Bronchial epithelial cell (primary cell): ENCODE measurements at regions not wholly inside any gene's neighbourhood (a gene's known extent, or its start where the extent isn't known, plus 50 kb on each side); places are given as distances from the start of the nearest gene placed in this dataset.

ENCODE experiments used
- DNase-seq: peaks from one replicate; pipeline ENCODE4 v3.0.0-alpha.2; 2010; ENCODE audit warnings: low read depth
- FAIRE-seq: peaks from 2 replicates; lab custom pipeline; 2011; peaks lifted over from hg19 to GRCh38; lab: Jason Lieb, UNC
- H3K27me3 ChIP-seq: 2 replicates; pipeline ENCODE4 v1.5.1; 2011; ENCODE audit warnings: low read length; ENCODE audit not compliant: control insufficient read depth, insufficient read depth
- H3K36me3 ChIP-seq: 2 replicates; pipeline ENCODE4 v1.5.1; 2011; ENCODE audit warnings: low read length; ENCODE audit not compliant: control insufficient read depth, insufficient read depth
- H3K4me3 ChIP-seq: 2 replicates; pipeline ENCODE4 v1.5.1; 2011; ENCODE audit warnings: mild to moderate bottlenecking, low read depth, low read length, control low read depth
- TF ChIP-seq, protein P1 (sequence below): IDR thresholded peaks from 2 replicates; pipeline ENCODE4 v1.5.1; 2011; ENCODE audit warnings: mild to moderate bottlenecking, moderate library complexity, low read length, control low read depth, inconsistent platforms; ENCODE audit not compliant: insufficient read depth, severe bottlenecking

DNA sequence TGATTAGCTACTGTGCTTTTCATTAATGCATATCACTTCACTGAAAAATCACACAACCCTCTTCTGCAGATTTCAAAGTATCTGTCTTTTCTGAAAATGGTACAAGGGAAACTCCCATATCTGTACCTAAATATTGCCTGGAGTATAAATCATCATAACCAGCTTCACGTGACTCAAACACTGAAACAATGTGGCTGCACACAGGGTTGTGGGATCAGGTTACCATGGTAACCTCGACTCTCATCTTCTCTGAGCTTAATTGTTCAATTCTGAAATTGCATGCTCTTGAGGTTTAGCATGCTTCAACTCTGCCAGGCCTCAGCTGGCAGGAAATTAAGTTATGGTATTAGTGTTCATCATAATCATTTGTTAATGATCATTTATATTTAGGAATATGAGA, 77.5 kb upstream of the CPSF6 start:
- Histone ChIP-seq H3K36me3 (no peaks in the 10 kb centered on the region), H3K27me3 (no peaks in the 10 kb centered on the region), H3K4me3 (no peak overlapping the region)
- no peak for FAIRE-seq
- no peak for DNase-seq
- TF ChIP-seq, protein P1, sequence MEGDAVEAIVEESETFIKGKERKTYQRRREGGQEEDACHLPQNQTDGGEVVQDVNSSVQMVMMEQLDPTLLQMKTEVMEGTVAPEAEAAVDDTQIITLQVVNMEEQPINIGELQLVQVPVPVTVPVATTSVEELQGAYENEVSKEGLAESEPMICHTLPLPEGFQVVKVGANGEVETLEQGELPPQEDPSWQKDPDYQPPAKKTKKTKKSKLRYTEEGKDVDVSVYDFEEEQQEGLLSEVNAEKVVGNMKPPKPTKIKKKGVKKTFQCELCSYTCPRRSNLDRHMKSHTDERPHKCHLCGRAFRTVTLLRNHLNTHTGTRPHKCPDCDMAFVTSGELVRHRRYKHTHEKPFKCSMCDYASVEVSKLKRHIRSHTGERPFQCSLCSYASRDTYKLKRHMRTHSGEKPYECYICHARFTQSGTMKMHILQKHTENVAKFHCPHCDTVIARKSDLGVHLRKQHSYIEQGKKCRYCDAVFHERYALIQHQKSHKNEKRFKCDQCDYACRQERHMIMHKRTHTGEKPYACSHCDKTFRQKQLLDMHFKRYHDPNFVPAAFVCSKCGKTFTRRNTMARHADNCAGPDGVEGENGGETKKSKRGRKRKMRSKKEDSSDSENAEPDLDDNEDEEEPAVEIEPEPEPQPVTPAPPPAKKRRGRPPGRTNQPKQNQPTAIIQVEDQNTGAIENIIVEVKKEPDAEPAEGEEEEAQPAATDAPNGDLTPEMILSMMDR: no peak

DNA sequence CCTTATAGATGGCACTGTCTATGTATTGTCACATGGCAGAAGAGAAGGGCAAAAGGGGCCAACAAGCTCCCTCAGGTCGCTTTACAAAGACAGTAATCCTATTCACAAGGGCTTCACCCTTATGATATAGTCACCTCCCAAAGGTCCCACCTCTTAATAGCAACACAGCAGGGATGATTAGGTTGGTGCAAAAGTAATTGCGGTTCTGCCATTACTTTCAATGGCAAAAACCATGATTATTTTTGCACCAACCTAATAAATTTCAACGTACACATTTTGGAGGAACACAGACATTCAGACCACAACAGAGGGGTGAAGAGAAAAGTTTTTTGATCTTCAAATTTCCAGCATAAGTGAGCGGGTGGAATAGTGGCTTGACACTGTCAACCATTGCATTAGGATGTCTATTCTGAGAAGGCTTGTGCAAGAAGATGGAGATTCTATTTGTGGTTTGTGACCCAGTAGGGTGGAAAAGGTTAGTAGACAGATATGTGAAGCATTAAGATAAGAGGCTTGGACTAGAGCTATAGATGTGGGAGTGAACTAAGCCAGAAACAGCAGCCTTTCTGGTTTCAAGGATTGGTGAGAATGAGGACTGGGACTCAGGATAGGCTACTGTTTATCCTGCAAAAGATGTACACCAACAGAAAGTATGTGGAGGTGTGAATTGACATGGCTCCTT, 75.5 kb upstream of the CPSF6 start:
- no peak for DNase-seq
- Histone ChIP-seq H3K36me3 (no peaks in the 10 kb centered on the region), H3K4me3 (no peak overlapping the region), H3K27me3 (no peaks in the 10 kb centered on the region)
- FAIRE-seq: no peak
- TF ChIP-seq, protein P1: no peak

DNA sequence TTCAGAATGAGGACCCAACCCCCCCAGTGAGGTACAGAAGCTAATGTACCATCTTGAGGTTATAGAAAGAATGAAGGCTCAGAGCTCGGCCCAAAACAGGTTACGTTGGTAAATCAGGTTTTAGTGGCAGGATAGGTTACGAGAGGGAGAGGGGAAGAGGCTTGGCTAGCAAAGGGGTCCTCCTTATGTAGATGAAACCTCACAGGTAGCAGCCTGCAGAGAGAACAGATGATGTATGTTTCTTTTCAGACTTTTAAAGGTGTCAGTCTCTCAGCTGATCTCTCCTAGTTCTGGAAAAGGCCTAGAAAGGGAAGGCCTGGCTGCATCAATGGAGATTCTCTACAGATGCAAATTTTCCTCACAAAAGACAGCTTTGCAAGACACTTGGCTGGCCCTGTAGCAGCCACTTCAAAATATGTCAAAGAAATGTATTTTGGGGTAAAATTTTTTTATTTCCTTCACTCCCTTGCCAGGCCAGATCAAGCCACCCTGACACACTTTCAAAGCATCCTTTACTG, 71.7 kb upstream of the CPSF6 start:
- H3K27me3 ChIP-seq: no peaks in the 10 kb centered on the region
- no peak overlapping the region for H3K4me3 ChIP-seq
- TF ChIP-seq, protein P1: no peak
- FAIRE-seq: no peak
- no peak for DNase-seq
- H3K36me3 ChIP-seq: no peaks in the 10 kb centered on the region

DNA sequence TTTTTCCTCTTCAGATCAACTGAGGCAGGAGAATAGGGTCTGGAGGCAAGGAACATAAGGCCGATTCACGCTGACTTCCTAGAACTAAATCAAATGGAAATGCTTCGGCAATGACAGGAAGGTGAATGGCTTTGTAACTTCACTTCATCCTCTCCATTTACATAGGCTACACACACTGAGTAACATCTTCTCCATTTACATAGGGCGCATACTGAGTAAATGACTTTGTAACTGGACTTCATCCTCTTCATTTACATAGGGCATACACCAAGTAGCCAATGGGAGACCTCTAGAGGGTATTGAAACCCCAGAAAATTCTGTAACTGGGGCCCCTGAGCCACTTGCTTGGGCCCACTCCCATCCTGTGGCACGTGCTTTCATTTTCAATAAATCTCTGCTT, 71.0 kb upstream of the CPSF6 start:
- H3K4me3 ChIP-seq: no peak overlapping the region
- no peak for DNase-seq
- FAIRE-seq: no peak
- no peaks in the 10 kb centered on the region for H3K36me3 ChIP-seq
- no peaks in the 10 kb centered on the region for H3K27me3 ChIP-seq
- TF ChIP-seq, protein P1: no peak

DNA sequence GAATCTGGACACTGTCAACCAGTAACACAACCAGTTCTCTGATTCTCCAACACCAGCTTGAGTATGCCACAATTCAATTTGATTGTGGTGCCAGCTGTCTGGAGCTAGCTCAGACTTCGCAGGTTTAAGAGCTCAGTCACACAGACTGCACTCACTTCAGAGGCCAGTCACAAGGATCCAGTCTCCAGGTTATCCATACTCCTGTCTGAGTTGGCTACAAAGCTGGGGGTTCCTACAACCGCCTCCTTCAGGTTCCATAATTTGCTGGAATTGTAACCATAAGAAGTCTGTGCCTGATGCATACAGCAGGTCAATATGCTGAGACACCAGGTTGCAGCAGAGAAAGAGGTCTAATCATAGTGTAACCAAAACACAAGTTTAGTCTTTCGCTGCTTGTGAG, 70.5 kb upstream of the CPSF6 start:
- Histone ChIP-seq H3K27me3 (no peaks in the 10 kb centered on the region), H3K4me3 (no peak overlapping the region), H3K36me3 (no peaks in the 10 kb centered on the region)
- DNase-seq (no peak), FAIRE-seq (no peak)
- TF ChIP-seq, protein P1: no peak

DNA sequence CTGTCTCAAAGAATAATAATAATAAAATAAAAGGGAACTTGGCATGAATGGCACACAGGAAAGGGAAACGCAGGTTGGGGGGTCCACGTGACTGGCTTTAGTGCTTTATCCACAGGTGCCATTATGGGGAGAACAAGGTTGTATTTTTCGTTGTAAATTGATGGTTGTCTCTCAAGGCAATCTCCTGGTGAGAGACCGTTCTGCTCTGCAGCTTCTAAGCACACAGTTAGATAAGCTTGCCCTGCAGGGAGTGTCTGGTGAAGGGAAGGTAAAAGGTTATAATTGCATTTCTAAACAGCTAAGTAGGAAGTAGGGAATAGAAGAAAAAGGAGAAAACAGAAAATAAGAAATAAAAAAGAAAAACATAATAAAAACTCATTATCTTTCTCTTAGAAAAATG, 69.1 kb upstream of the CPSF6 start:
- Histone ChIP-seq H3K36me3 (no peaks in the 10 kb centered on the region), H3K4me3 (no peak overlapping the region), H3K27me3 (no peaks in the 10 kb centered on the region)
- TF ChIP-seq, protein P1: no peak
- no peak for DNase-seq
- no peak for FAIRE-seq
